ENCODE measurements at regions not wholly inside any gene's neighbourhood (a gene's known extent, or its start where the extent isn't known, plus 50 kb on each side); places are given as distances from the start of the nearest gene placed in this dataset.
A peak's percentile ranks its signal among the peaks of the same experiment; 100 is the strongest.

- Mint-ChIP-seq H3K27me3 (peaks cover 13% of the 10 kb centered on the region), H3K36me3 (peaks cover 2% of the 10 kb centered on the region), H3K9me3 (peaks cover 10% of the 10 kb centered on the region), H3K4me3 (no peak overlapping the region), H3K4me1 (no peaks in the 10 kb centered on the region), H3K27ac (no peak overlapping the region)
- DNase-seq, result no peak
These were observed 253.8 kb downstream of the LY86 start for GRCh38 chr6:6842291-6842690.

GRCh38 chr6:6843057-6843627 lies 254.6 kb downstream of the LY86 start:
- H3K9me3 Mint-ChIP-seq, result peaks cover 10% of the 10 kb centered on the region
- peaks cover 2% of the 10 kb centered on the region for H3K36me3 Mint-ChIP-seq
- H3K27ac Mint-ChIP-seq, result no peak overlapping the region
- no peak for DNase-seq
- H3K27me3 Mint-ChIP-seq, result peaks cover 9% of the 10 kb centered on the region
- no peaks in the 10 kb centered on the region for H3K4me1 Mint-ChIP-seq
- no peak overlapping the region for H3K4me3 Mint-ChIP-seq

GRCh38 chr6:6843777-6844176 lies 255.3 kb downstream of the LY86 start:
- no peak for DNase-seq
- Mint-ChIP-seq H3K27me3 (peaks cover 9% of the 10 kb centered on the region), H3K9me3 (peaks cover 10% of the 10 kb centered on the region), H3K27ac (no peak overlapping the region), H3K4me1 (no peaks in the 10 kb centered on the region), H3K36me3 (peaks cover 2% of the 10 kb centered on the region), H3K4me3 (no peak overlapping the region)

- Mint-ChIP-seq H3K27me3 (peaks cover 9% of the 10 kb centered on the region), H3K4me1 (no peaks in the 10 kb centered on the region), H3K36me3 (peaks cover 2% of the 10 kb centered on the region), H3K9me3 (peaks cover 10% of the 10 kb centered on the region), H3K27ac (no peak overlapping the region), H3K4me3 (no peak overlapping the region)
- DNase-seq, result no peak
These were observed 256.0 kb downstream of the LY86 start for GRCh38 chr6:6844530-6844929.

- Mint-ChIP-seq H3K27me3 (peaks cover 9% of the 10 kb centered on the region), H3K4me1 (no peaks in the 10 kb centered on the region)
These were observed 257.1 kb downstream of the LY86 start for GRCh38 chr6:6845603-6846002.

GRCh38 chr6:6847591-6847990 lies 259.1 kb downstream of the LY86 start:
- no peak for DNase-seq
- H3K4me1 Mint-ChIP-seq, result peaks cover 2% of the 10 kb centered on the region
- H3K27me3 Mint-ChIP-seq, result peaks cover 3% of the 10 kb centered on the region
- H3K4me3 Mint-ChIP-seq, result no peak overlapping the region
- H3K36me3 Mint-ChIP-seq, result peaks cover 2% of the 10 kb centered on the region
- peaks cover 10% of the 10 kb centered on the region for H3K9me3 Mint-ChIP-seq
- H3K27ac Mint-ChIP-seq, result no peak overlapping the region

More at GRCh38 chr6:6845603-6846002, 257.1 kb downstream of the LY86 start:
- DNase-seq, result no peak
- no peak overlapping the region for H3K27ac Mint-ChIP-seq
- H3K4me3 Mint-ChIP-seq, result no peak overlapping the region
- peaks cover 2% of the 10 kb centered on the region for H3K36me3 Mint-ChIP-seq
- peaks cover 10% of the 10 kb centered on the region for H3K9me3 Mint-ChIP-seq

GRCh38 chr6:6851059-6851948 lies 256.5 kb upstream of the RREB1 start:
- no peak overlapping the region for H3K27ac Mint-ChIP-seq
- H3K4me3 Mint-ChIP-seq, result no peak overlapping the region
- no peaks in the 10 kb centered on the region for H3K36me3 Mint-ChIP-seq

GRCh38 chr6:6851949-6852261 lies 255.9 kb upstream of the RREB1 start:
- H3K27ac Mint-ChIP-seq, result no peak overlapping the region
- H3K4me3 Mint-ChIP-seq, result no peak overlapping the region
- no peaks in the 10 kb centered on the region for H3K36me3 Mint-ChIP-seq
- no peak for DNase-seq
- H3K9me3 Mint-ChIP-seq, result no peaks in the 10 kb centered on the region
- H3K4me1 Mint-ChIP-seq, result peaks cover 22% of the 10 kb centered on the region
- H3K27me3 Mint-ChIP-seq, result no peaks in the 10 kb centered on the region

More at GRCh38 chr6:6851059-6851948, 256.5 kb upstream of the RREB1 start:
- Mint-ChIP-seq H3K9me3 (peaks cover 3% of the 10 kb centered on the region), H3K4me1 (peaks cover 16% of the 10 kb centered on the region), H3K27me3 (no peaks in the 10 kb centered on the region)
- DNase-seq, result no peak

GRCh38 chr6:6856538-6857523 lies 250.9 kb upstream of the RREB1 start:
- peak; percentile 68 for DNase-seq
- peak overlapping the region; percentile 64 for H3K4me3 Mint-ChIP-seq
- H3K4me1 Mint-ChIP-seq, result peaks cover 28% of the 10 kb centered on the region
- no peaks in the 10 kb centered on the region for H3K36me3 Mint-ChIP-seq
- H3K27ac Mint-ChIP-seq, result peak overlapping the region; percentile 89
- H3K9me3 Mint-ChIP-seq, result no peaks in the 10 kb centered on the region
- H3K27me3 Mint-ChIP-seq, result no peaks in the 10 kb centered on the region

- H3K36me3 Mint-ChIP-seq, result no peaks in the 10 kb centered on the region
- no peak for DNase-seq
- no peaks in the 10 kb centered on the region for H3K9me3 Mint-ChIP-seq
- no peak overlapping the region for H3K4me3 Mint-ChIP-seq
- H3K27me3 Mint-ChIP-seq, result no peaks in the 10 kb centered on the region
- H3K27ac Mint-ChIP-seq, result peak overlapping the region; percentile 47
- peaks cover 28% of the 10 kb centered on the region for H3K4me1 Mint-ChIP-seq
These were observed 250.2 kb upstream of the RREB1 start for GRCh38 chr6:6857528-6857927.

- H3K36me3 Mint-ChIP-seq, result no peaks in the 10 kb centered on the region
- H3K27ac Mint-ChIP-seq, result no peak overlapping the region
- H3K9me3 Mint-ChIP-seq, result no peaks in the 10 kb centered on the region
- H3K27me3 Mint-ChIP-seq, result no peaks in the 10 kb centered on the region
- H3K4me1 Mint-ChIP-seq, result peaks cover 28% of the 10 kb centered on the region
- H3K4me3 Mint-ChIP-seq, result no peak overlapping the region
- no peak for DNase-seq
These were observed 249.2 kb upstream of the RREB1 start for GRCh38 chr6:6858533-6858982.

- H3K4me1 Mint-ChIP-seq, result peaks cover 28% of the 10 kb centered on the region
- no peaks in the 10 kb centered on the region for H3K36me3 Mint-ChIP-seq
- DNase-seq, result no peak
- no peak overlapping the region for H3K4me3 Mint-ChIP-seq
- no peaks in the 10 kb centered on the region for H3K9me3 Mint-ChIP-seq
- no peaks in the 10 kb centered on the region for H3K27me3 Mint-ChIP-seq
- no peak overlapping the region for H3K27ac Mint-ChIP-seq
These were observed 248.7 kb upstream of the RREB1 start for GRCh38 chr6:6859105-6859504.

GRCh38 chr6:6859722-6860121 lies 248.0 kb upstream of the RREB1 start:
- Mint-ChIP-seq H3K4me3 (no peak overlapping the region), H3K27me3 (no peaks in the 10 kb centered on the region), H3K4me1 (peaks cover 23% of the 10 kb centered on the region), H3K27ac (no peak overlapping the region), H3K36me3 (no peaks in the 10 kb centered on the region), H3K9me3 (no peaks in the 10 kb centered on the region)
- DNase-seq, result no peak

- Mint-ChIP-seq H3K27ac (no peak overlapping the region), H3K36me3 (no peaks in the 10 kb centered on the region), H3K27me3 (no peaks in the 10 kb centered on the region), H3K4me3 (no peak overlapping the region), H3K9me3 (no peaks in the 10 kb centered on the region), H3K4me1 (peaks cover 17% of the 10 kb centered on the region)
- DNase-seq, result no peak
These were observed 246.9 kb upstream of the RREB1 start for GRCh38 chr6:6860863-6861262.

GRCh38 chr6:6861351-6861894 lies 246.3 kb upstream of the RREB1 start:
- no peaks in the 10 kb centered on the region for H3K9me3 Mint-ChIP-seq

More at GRCh38 chr6:6861351-6861894, 246.3 kb upstream of the RREB1 start:
- no peak for DNase-seq
- no peak overlapping the region for H3K4me3 Mint-ChIP-seq
- no peaks in the 10 kb centered on the region for H3K27me3 Mint-ChIP-seq
- H3K27ac Mint-ChIP-seq, result no peak overlapping the region
- H3K36me3 Mint-ChIP-seq, result no peaks in the 10 kb centered on the region
- H3K4me1 Mint-ChIP-seq, result peaks cover 12% of the 10 kb centered on the region
